ENCODE measurements at regions not wholly inside any gene's neighbourhood (a gene's known extent, or its start where the extent isn't known, plus 50 kb on each side); places are given as distances from the start of the nearest gene placed in this dataset.
A peak's percentile ranks its signal among the peaks of the same experiment; 100 is the strongest.

DNA sequence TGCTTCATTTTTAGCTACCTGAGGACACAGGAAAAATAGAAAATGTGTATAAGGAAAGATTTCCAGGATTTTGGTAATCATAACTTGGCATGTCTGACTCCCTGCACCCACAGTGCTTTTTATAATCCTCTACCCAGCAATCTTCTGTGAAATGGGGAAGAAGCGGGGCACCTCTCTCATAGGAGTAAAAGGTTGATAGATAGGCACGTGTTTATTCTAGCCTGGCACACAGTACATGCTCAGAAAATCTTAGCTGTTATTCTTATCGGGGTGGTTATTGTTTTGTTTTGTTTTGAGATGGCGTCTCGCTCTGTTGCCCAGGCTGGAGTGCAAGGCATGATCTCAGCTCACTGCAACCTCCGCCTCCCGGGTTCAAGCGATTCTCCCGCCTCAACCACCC, 87.7 kb upstream of the SALL4 start:
- DNase-seq (ENCODE audit: low read depth, low spot score) = no peak
- in situ Hi-C loops (cut with HindIII; ENCODE audit: low pct_unique_long_range_greater_than_20kb, low sequenced_read_pairs) = no loop called here
- POLR2A ChIA-PET = no interaction called here

DNA sequence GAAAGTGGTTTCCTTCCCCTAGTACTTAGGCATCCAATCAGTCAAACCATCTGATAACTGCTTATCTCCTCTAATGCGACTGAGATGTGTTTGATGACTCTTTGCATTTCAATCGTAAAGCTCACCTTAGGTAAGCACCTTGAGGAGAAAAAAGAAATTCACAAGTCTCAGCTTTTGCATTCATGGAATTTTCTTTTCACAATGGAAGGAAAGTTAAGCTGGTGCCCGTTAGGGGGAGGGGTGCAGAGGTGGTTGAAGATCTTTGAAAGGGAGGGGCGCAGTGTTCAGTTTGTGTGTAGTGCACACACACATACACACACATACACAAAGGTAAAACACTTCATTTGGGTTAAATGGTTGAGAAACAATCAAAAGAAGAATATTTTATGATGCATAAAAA, 87.1 kb upstream of the SALL4 start:
- POLR2A ChIA-PET = no interaction called here
- H3K4me1 ChIP-seq (ENCODE audit: control insufficient read depth, insufficient read depth, low read length) = peaks cover 10% of the 10 kb centered on the region

More for the DNA sequence above, 87.7 kb upstream of the SALL4 start:
- peaks cover 10% of the 10 kb centered on the region for H3K4me1 ChIP-seq (ENCODE audit: control insufficient read depth, insufficient read depth, low read length)
- intact Hi-C loops (cut with micrococcal nuclease; ENCODE audit: unreplicated experiment) = no loop called here
- no peak for ATAC-seq
- H3K9me3 ChIP-seq (ENCODE audit: control insufficient read depth, insufficient read depth, low read depth, low read length) = no peaks in the 10 kb centered on the region
- TF ChIP-seq, protein P1, sequence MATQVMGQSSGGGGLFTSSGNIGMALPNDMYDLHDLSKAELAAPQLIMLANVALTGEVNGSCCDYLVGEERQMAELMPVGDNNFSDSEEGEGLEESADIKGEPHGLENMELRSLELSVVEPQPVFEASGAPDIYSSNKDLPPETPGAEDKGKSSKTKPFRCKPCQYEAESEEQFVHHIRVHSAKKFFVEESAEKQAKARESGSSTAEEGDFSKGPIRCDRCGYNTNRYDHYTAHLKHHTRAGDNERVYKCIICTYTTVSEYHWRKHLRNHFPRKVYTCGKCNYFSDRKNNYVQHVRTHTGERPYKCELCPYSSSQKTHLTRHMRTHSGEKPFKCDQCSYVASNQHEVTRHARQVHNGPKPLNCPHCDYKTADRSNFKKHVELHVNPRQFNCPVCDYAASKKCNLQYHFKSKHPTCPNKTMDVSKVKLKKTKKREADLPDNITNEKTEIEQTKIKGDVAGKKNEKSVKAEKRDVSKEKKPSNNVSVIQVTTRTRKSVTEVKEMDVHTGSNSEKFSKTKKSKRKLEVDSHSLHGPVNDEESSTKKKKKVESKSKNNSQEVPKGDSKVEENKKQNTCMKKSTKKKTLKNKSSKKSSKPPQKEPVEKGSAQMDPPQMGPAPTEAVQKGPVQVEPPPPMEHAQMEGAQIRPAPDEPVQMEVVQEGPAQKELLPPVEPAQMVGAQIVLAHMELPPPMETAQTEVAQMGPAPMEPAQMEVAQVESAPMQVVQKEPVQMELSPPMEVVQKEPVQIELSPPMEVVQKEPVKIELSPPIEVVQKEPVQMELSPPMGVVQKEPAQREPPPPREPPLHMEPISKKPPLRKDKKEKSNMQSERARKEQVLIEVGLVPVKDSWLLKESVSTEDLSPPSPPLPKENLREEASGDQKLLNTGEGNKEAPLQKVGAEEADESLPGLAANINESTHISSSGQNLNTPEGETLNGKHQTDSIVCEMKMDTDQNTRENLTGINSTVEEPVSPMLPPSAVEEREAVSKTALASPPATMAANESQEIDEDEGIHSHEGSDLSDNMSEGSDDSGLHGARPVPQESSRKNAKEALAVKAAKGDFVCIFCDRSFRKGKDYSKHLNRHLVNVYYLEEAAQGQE (IDR thresholded peaks at IDR 0.05; ENCODE audit: insufficient read depth in 1 of 2, low read depth in 2 of 2, low read length in 1 of 2) = no peak
- TF ChIP-seq, protein P2, sequence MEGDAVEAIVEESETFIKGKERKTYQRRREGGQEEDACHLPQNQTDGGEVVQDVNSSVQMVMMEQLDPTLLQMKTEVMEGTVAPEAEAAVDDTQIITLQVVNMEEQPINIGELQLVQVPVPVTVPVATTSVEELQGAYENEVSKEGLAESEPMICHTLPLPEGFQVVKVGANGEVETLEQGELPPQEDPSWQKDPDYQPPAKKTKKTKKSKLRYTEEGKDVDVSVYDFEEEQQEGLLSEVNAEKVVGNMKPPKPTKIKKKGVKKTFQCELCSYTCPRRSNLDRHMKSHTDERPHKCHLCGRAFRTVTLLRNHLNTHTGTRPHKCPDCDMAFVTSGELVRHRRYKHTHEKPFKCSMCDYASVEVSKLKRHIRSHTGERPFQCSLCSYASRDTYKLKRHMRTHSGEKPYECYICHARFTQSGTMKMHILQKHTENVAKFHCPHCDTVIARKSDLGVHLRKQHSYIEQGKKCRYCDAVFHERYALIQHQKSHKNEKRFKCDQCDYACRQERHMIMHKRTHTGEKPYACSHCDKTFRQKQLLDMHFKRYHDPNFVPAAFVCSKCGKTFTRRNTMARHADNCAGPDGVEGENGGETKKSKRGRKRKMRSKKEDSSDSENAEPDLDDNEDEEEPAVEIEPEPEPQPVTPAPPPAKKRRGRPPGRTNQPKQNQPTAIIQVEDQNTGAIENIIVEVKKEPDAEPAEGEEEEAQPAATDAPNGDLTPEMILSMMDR (IDR thresholded peaks at IDR 0.05) = no peak
- TF ChIP-seq SIN3A (IDR thresholded peaks at IDR 0.05; ENCODE audit: borderline replicate concordance, insufficient read depth, low read depth, low read length) (no peak), TCF7L2 (IDR thresholded peaks at IDR 0.05; ENCODE audit: low read depth, low read length) (no peak), POLR2AphosphoS5 (IDR thresholded peaks at IDR 0.05; ENCODE audit: low read depth, low read length) (no peak)
- CTCF ChIA-PET = no interaction called here
- BruUV-seq (replicated peaks) = no TSS peak
- H3K4me3 ChIP-seq (ENCODE audit: low read depth in 2 of 2, low read length in 2 of 2) = no peak overlapping the region
- H3K27me3 ChIP-seq (ENCODE audit: control insufficient read depth, insufficient read depth, low read length) = no peaks in the 10 kb centered on the region
- H3K27ac ChIP-seq (ENCODE audit: low read length) = no peak overlapping the region
- H3K36me3 ChIP-seq (ENCODE audit: control insufficient read depth, insufficient read depth, low read length) = no peaks in the 10 kb centered on the region

More for the DNA sequence above, 87.1 kb upstream of the SALL4 start:
- no peaks in the 10 kb centered on the region for H3K27me3 ChIP-seq (ENCODE audit: control insufficient read depth, insufficient read depth, low read length)
- CTCF ChIA-PET = no interaction called here
- H3K9me3 ChIP-seq (ENCODE audit: control insufficient read depth, insufficient read depth, low read depth, low read length) = no peaks in the 10 kb centered on the region
- in situ Hi-C loops (cut with HindIII; ENCODE audit: low pct_unique_long_range_greater_than_20kb, low sequenced_read_pairs) = no loop called here
- H3K27ac ChIP-seq (ENCODE audit: low read length) = peak overlapping the region; percentile 2; the same call in 1 of the 2 replicates
- H3K36me3 ChIP-seq (ENCODE audit: control insufficient read depth, insufficient read depth, low read length) = no peaks in the 10 kb centered on the region
- no peak for DNase-seq (ENCODE audit: low read depth, low spot score)
- intact Hi-C loops (cut with micrococcal nuclease; ENCODE audit: unreplicated experiment) = no loop called here
- TF ChIP-seq, protein P1 (IDR thresholded peaks at IDR 0.05; ENCODE audit: insufficient read depth in 1 of 2, low read depth in 2 of 2, low read length in 1 of 2) = no peak
- no TSS peak for BruUV-seq (replicated peaks)
- H3K4me3 ChIP-seq (ENCODE audit: low read depth in 2 of 2, low read length in 2 of 2) = no peak overlapping the region
- ATAC-seq = no peak
